Mucosa of rectum (tissue), 2 donors: ENCODE measurements at regions not wholly inside any gene's neighbourhood (a gene's known extent, or its start where the extent isn't known, plus 50 kb on each side); places are given as distances from the start of the nearest gene placed in this dataset.
A peak's percentile ranks its signal among the peaks of the same experiment; 100 is the strongest.

Experiments
- H3K27ac ChIP-seq, 2 donors: one replicate each; pipeline ENCODE4 v1.7.0; 2013; ENCODE audit warnings: inconsistent platforms in 2 of 2, low read depth in 2 of 2, low read length in 2 of 2
- H3K27me3 ChIP-seq, 2 donors: one replicate each; pipeline ENCODE4 v1.7.0; 2013; ENCODE audit warnings: low read length in 2 of 2; ENCODE audit not compliant: control insufficient read depth in 2 of 2, insufficient read depth in 2 of 2
- H3K36me3 ChIP-seq, 2 donors: one replicate each; pipeline ENCODE4 v1.7.0; 2013; ENCODE audit warnings: low read length in 2 of 2; ENCODE audit not compliant: control insufficient read depth in 2 of 2, insufficient read depth in 2 of 2
- H3K4me1 ChIP-seq, 2 donors: one replicate each; pipeline ENCODE4 v1.7.0; 2013; ENCODE audit warnings: low read length in 2 of 2, mild to moderate bottlenecking in 1 of 2; ENCODE audit not compliant: control insufficient read depth in 2 of 2, insufficient read depth in 2 of 2
- H3K4me3 ChIP-seq, 2 donors: one replicate each; pipeline ENCODE4 v1.7.0; 2013; ENCODE audit warnings: low read length in 2 of 2
- H3K9ac ChIP-seq, 2 donors: one replicate each; pipeline ENCODE4 v1.7.0; 2013; ENCODE audit warnings: low read length in 2 of 2, low read depth in 1 of 2, mild to moderate bottlenecking in 1 of 2
- H3K9me3 ChIP-seq, 2 donors: one replicate each; pipeline ENCODE4 v1.7.0; 2013; ENCODE audit warnings: low read length in 2 of 2; ENCODE audit not compliant: control insufficient read depth in 2 of 2
- donor health status: healthy.
- donor health status: Normal muscosa, but diverticular disease.

DNA sequence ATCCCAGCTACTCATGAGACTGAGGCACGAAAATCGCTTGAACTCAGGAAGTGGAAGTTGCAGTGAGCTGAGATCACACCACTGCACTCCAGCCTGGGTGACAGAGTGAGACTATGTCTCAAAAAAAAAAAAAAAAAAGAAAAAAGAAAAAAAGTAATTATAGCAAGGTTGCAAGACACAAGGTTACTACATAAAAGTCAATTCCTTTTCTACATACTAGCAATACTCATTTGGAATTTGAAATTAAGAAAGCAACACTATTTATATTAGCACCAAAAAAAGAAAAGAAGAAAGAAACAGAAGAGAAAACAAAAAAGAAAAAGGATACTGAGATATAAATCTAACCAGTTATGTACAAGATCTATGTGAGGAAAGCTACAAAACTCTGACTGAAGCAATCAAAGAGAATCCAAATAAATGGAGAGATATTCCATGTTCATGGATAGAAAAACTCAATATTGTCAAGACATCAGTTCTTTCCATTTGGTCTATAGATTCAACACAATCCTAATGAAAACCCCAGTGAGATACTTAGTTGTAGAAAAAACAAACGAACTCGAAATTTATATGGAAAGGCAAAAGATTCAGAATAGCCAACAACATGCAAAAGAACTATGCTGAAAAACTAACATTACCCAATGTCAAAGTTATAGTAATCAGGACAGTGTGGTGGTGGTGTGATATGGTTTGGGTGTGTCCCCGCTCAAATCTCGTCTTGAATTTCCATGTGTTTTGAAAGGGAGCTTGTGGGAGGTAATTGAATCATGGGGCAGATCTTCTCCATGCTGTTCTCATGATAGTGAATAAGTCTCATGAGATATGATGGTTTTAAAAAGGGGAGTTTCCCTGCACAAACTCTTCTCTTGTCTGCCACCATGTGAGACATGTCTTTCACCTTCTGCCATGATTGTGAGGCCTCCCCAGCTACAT is 73.3 kb downstream of the GPX5 start:
- Histone ChIP-seq H3K9me3 (no peaks in the 10 kb centered on the region), H3K4me3 (no peak overlapping the region), H3K36me3 (no peaks in the 10 kb centered on the region), H3K27me3 (peaks cover 2 to 5% of the 10 kb centered on the region in 2 donors), H3K9ac (no peak overlapping the region), H3K27ac (no peak overlapping the region), H3K4me1 (no peaks in the 10 kb centered on the region)

DNA sequence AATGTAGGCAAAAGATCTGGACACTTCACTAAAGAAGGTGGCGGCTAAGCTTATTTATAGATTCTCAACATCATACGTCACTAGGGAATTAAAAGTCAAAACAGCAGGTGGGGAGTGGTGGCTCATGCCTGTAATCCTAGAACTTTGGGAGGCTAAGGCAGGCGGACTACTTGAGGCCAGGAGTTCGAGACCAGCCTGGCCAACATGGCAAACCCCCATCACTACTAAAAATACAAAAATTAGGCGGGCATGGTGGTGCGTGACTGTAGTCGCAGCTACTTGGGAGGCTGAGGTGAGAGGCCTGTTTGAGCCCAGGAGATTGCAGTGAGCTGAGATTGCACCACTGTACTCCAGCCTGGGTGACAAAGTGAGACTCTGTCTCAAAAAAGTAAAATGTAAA is 74.6 kb downstream of the GPX5 start:
- H3K27ac ChIP-seq = no peak overlapping the region
- no peak overlapping the region for H3K4me3 ChIP-seq
- H3K27me3 ChIP-seq = peaks cover 2 to 5% of the 10 kb centered on the region in 2 donors
- no peak overlapping the region for H3K9ac ChIP-seq
- H3K4me1 ChIP-seq = no peaks in the 10 kb centered on the region
- no peaks in the 10 kb centered on the region for H3K36me3 ChIP-seq
- H3K9me3 ChIP-seq = no peaks in the 10 kb centered on the region

DNA sequence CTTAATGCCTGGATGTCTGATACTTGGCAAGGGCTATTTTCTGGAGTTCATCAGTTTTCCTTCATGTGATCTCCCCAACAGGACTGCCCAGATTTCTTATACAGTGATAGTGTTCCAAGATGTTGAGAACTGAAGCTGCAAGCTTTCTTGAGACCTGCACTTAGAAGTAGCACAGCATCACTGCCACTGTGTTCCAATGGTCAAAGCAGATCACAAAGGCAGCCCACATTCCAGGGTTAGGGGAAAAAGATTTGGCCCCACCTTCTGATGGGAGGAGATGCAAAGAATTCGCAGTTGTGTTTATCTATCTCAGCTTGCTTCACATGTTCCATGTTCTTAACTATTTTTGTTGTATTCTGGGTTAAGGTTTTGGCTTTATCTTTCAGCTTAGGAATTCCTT is 78.2 kb downstream of the GPX5 start:
- no peak overlapping the region for H3K27ac ChIP-seq
- no peak overlapping the region for H3K9ac ChIP-seq
- H3K27me3 ChIP-seq = peaks cover 3 to 18% of the 10 kb centered on the region in 2 donors
- H3K36me3 ChIP-seq = no peaks in the 10 kb centered on the region
- no peaks in the 10 kb centered on the region for H3K9me3 ChIP-seq
- no peaks in the 10 kb centered on the region for H3K4me1 ChIP-seq
- no peak overlapping the region for H3K4me3 ChIP-seq

DNA sequence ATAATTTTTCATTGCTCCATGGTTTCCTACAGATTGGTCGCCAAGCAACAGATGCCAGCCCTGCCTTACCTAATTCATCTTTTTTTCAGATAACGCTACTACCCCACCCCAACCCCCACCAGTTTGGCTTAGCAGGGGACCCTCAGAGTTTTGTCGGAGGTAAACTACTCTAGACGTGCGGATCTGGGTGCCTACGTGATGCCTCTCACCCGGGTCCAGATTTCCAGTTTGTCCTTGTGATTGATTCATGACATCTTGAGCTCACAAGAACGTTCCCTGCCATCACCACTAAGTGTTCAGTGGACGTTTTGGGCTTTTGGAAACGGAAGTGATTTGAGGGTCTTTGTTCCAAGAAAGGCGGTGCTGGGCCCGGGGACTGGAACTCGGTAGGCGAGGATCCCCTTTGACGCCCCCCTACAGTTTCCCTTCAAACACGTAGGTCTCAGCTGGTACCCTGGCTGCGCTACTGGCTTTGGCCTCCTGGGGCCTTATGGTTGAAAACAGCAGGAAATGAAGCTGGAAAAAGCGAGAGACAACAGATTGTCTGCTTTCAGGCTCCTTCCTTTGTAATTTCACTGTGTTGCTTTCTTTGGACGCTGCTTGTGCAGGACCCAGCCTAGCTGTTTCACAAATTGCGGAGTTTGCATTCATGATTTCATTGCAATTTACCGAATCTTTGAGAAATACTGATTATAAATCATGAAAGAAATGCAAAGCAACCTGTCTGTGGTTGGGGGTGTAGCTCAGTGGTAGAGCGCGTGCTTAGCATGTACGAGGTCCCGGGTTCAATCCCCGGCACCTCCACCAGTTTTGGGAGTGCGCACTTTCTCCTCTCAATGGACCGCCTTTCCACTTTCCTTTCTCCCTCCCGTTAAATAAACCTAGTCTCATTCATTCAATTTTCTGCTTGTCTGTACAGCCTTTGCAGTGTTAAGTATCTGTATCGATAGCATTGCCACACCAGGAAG is 81.0 kb downstream of the GPX5 start:
- H3K9ac ChIP-seq = no peak overlapping the region
- peak overlapping the region in 1 of 2 donors; percentile 2 for H3K4me3 ChIP-seq
- peaks cover 3 to 18% of the 10 kb centered on the region in 2 donors for H3K27me3 ChIP-seq
- H3K27ac ChIP-seq = no peak overlapping the region
- H3K4me1 ChIP-seq = no peaks in the 10 kb centered on the region
- H3K9me3 ChIP-seq = no peaks in the 10 kb centered on the region
- no peaks in the 10 kb centered on the region for H3K36me3 ChIP-seq

DNA sequence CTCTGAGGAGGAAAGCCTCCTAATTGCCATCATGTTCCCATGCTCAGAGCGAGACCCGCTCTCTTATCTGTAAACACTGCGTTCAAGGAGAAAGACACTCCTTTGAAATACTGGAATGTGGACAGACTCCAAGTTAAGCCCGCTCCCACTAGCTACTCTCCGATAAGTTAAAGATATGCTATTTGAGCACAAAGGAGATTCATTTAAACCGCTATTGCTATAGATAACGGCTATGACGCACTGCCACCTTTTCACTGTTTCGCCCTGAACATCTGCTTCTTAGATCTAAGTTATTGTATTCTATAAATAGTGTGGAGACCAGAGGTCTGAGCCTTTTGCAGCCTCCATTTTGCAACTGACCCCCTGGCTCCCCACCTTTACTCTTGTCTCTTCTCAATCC is 82.3 kb downstream of the GPX5 start:
- Histone ChIP-seq H3K4me3 (no peak overlapping the region), H3K9ac (no peak overlapping the region), H3K27me3 (peaks cover 3 to 18% of the 10 kb centered on the region in 2 donors), H3K9me3 (no peaks in the 10 kb centered on the region), H3K4me1 (no peaks in the 10 kb centered on the region), H3K27ac (no peak overlapping the region), H3K36me3 (no peaks in the 10 kb centered on the region)

DNA sequence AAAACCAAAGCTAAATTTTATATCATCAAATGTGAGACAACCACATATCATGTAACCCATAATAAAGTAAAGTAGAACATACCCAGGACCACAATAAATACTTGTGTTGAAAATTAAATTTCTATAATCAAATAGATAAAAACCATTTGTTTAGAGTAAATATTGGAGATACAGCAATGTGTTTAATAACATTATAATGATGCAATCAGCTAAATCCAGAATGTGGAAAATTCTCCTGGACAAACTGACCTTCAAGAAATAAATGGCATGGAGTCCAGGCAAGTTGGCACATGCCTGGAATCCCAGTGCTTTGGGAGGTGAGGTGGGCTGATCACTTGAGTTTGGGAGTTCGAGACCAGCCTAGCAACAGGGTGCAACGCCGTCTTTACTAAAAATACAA is 84.0 kb downstream of the GPX5 start:
- H3K4me1 ChIP-seq = no peaks in the 10 kb centered on the region

DNA sequence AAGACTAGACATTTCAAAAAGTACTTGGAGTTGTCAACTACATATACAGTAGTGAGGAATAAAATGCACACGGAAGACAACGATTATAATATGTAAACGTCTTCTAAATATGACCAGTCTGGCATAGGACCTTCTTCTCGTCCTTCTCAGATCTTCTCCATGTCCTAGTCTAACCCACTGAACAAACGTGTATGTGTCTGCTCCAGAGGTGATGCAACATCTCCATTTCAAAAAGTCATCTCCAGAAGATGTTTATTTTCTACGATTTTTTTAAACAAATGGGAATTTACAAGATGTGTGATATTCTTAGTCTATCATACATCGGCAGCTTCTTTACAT is 89.9 kb downstream of the GPX5 start:
- H3K4me1 ChIP-seq = no peaks in the 10 kb centered on the region
- H3K36me3 ChIP-seq = no peaks in the 10 kb centered on the region
- H3K4me3 ChIP-seq = no peak overlapping the region
- H3K27me3 ChIP-seq = no peaks in the 10 kb centered on the region
- H3K27ac ChIP-seq = no peak overlapping the region
- H3K9ac ChIP-seq = no peak overlapping the region
- no peaks in the 10 kb centered on the region for H3K9me3 ChIP-seq

More for the DNA sequence above, 84.0 kb downstream of the GPX5 start:
- H3K36me3 ChIP-seq = no peaks in the 10 kb centered on the region
- peaks cover 3 to 15% of the 10 kb centered on the region in 2 donors for H3K27me3 ChIP-seq
- no peak overlapping the region for H3K27ac ChIP-seq
- H3K9ac ChIP-seq = no peak overlapping the region
- H3K9me3 ChIP-seq = no peaks in the 10 kb centered on the region
- no peak overlapping the region for H3K4me3 ChIP-seq

DNA sequence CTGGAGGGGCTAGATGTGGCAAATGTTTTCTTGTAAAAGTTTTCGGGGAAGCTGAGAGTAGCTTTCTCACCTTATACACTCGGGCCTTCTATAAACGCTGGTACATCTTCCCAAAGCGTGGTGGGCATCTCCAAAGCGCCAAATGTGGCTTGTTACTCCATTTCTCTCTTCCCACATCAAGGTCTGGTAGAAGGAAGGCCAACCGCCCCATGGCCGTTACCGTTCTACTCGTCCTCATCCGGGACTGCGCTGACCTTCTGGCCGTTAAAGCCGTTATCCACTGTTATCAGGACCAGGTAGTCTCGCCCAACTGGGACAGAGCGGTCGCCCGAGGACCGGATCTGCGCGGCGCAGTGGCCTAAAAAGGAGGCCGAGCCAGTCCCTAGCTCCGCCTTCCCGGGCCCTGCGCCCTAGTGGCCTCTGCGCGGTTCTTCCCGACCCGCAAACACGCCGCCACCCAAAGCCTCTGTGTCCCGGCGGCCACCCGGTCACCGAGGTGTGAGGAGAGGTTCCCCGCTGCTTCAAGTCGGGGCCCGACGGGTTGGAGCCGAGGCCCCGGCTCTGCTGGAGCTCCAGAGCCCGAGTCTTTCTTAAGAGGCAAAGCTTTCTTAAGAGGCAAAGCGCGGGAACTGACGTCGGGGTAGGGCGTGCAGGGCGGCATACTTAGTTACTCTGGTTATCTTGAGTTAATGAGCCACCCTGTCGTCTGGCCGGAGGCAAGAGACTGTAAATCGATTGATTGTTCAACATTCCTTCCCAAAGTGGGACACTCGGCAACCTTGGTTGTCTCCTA is 90.5 kb downstream of the GPX5 start:
- Histone ChIP-seq H3K9ac (no peak overlapping the region), H3K4me1 (no peaks in the 10 kb centered on the region), H3K27ac (no peak overlapping the region), H3K36me3 (no peaks in the 10 kb centered on the region), H3K27me3 (no peaks in the 10 kb centered on the region), H3K4me3 (no peak overlapping the region), H3K9me3 (no peaks in the 10 kb centered on the region)

DNA sequence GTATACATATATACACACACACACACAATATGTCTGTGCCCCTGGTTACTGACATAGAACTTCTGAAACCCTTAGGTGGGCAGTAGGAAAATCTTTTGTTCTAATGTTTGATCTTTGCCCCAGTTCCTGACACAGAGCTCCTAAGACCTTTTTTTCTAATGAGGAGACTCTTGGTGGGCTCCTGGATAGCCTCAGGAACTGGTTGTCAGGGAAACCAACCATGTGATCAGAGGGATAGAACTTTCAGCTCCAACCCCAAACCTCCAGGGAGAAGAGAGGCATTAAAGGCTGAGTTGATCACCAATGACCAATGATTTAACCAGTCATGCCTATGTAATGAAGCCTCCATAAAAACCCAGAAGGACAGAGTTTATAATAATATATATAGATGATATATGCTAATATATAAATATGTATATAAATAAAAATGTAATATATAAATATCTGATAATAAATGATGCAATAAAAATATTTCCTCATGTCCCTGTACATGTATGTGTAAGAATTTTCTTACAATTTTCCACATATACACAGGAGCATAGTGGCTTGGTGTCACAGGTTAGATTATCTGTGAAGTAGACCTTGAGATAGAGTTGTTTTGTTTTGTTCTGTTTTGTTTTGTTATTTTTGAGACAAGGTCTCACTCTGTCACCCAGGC is 93.3 kb downstream of the GPX5 start:
- H3K4me3 ChIP-seq = no peak overlapping the region
- no peaks in the 10 kb centered on the region for H3K36me3 ChIP-seq
- no peaks in the 10 kb centered on the region for H3K9me3 ChIP-seq
- no peaks in the 10 kb centered on the region for H3K4me1 ChIP-seq
- H3K9ac ChIP-seq = no peak overlapping the region
- H3K27ac ChIP-seq = no peak overlapping the region
- H3K27me3 ChIP-seq = no peaks in the 10 kb centered on the region
